NOMO-1 treated with DMSO at 0.1 percent for 48 hours (cell line): ENCODE measurements at regions not wholly inside any gene's neighbourhood (a gene's known extent, or its start where the extent isn't known, plus 50 kb on each side); places are given as distances from the start of the nearest gene placed in this dataset.
"Not testable (repeated sequence)": the region's sequence is repeated elsewhere in the genome, so short reads cannot be mapped to it uniquely, and the experiment has no call there.

Experiments used
- DNase-seq: peaks from one replicate; lab custom pipeline; 2025; ENCODE audit not compliant: unreplicated experiment; lab: John Stamatoyannopoulos, UW

GRCh38 chr5:42241636-42242035 is 181.6 kb upstream of the GHR start:
- no peak for DNase-seq

GRCh38 chr5:42242210-42242609 is 181.0 kb upstream of the GHR start:
- DNase-seq = no peak

GRCh38 chr5:42242881-42243485 is 180.3 kb upstream of the GHR start:
- no peak for DNase-seq

- DNase-seq = no peak
Observed at GRCh38 chr5:42252306-42252705, 170.9 kb upstream of the GHR start.

- DNase-seq = not testable (repeated sequence)
Observed at GRCh38 chr5:42259914-42260313, 163.3 kb upstream of the GHR start.

- no peak for DNase-seq
Observed at GRCh38 chr5:42267091-42267490, 156.1 kb upstream of the GHR start.

- DNase-seq = not testable (repeated sequence)
Observed at GRCh38 chr5:42268170-42268569, 155.1 kb upstream of the GHR start.

- DNase-seq = no peak
Observed at GRCh38 chr5:42268630-42269029, 154.6 kb upstream of the GHR start.

GRCh38 chr5:42270771-42271170 is 152.5 kb upstream of the GHR start:
- no peak for DNase-seq

- DNase-seq = no peak
Observed at GRCh38 chr5:42274913-42275312, 148.3 kb upstream of the GHR start.

GRCh38 chr5:42277293-42277692 is 145.9 kb upstream of the GHR start:
- no peak for DNase-seq

- no peak for DNase-seq
Observed at GRCh38 chr5:42284584-42284983, 138.7 kb upstream of the GHR start.

GRCh38 chr5:42285230-42285629 is 138.0 kb upstream of the GHR start:
- DNase-seq = no peak

- DNase-seq = no peak
Observed at GRCh38 chr5:42300496-42300895, 122.7 kb upstream of the GHR start.

- DNase-seq = no peak
Observed at GRCh38 chr5:42301349-42301748, 121.9 kb upstream of the GHR start.

- no peak for DNase-seq
Observed at GRCh38 chr5:42302186-42302585, 121.1 kb upstream of the GHR start.

- no peak for DNase-seq
Observed at GRCh38 chr5:42306287-42306686, 117.0 kb upstream of the GHR start.

- DNase-seq = no peak
Observed at GRCh38 chr5:42309865-42310264, 113.4 kb upstream of the GHR start.

GRCh38 chr5:42315214-42315613 is 108.0 kb upstream of the GHR start:
- DNase-seq = no peak

- no peak for DNase-seq
Observed at GRCh38 chr5:42317575-42317974, 105.7 kb upstream of the GHR start.

- DNase-seq = not testable (repeated sequence)
Observed at GRCh38 chr5:42319546-42319945, 103.7 kb upstream of the GHR start.

GRCh38 chr5:42321785-42322184 is 101.5 kb upstream of the GHR start:
- DNase-seq = no peak

GRCh38 chr5:42337143-42337542 is 86.1 kb upstream of the GHR start:
- DNase-seq = no peak

- no peak for DNase-seq
Observed at GRCh38 chr5:42337607-42338006, 85.6 kb upstream of the GHR start.
